ENCODE measurements at regions not wholly inside any gene's neighbourhood (a gene's known extent, or its start where the extent isn't known, plus 50 kb on each side); places are given as distances from the start of the nearest gene placed in this dataset.

GRCh38 chr14:101102875-101103274 lies 199.4 kb upstream of the RTL1 start (continued):
- TF ChIP-seq REST (IDR thresholded peaks at IDR 0.05; ENCODE audit: unreplicated experiment) (no peak), ZNF462 (CRISPR knock-in tag; IDR thresholded peaks at IDR 0.05) (no peak), EZH2 (IDR thresholded peaks at IDR 0.05; ENCODE audit: low read depth, unreplicated experiment) (no peak), ETS1 (IDR thresholded peaks at IDR 0.05) (no peak)
